ENCODE measurements at regions not wholly inside any gene's neighbourhood (a gene's known extent, or its start where the extent isn't known, plus 50 kb on each side); places are given as distances from the start of the nearest gene placed in this dataset.

DNA sequence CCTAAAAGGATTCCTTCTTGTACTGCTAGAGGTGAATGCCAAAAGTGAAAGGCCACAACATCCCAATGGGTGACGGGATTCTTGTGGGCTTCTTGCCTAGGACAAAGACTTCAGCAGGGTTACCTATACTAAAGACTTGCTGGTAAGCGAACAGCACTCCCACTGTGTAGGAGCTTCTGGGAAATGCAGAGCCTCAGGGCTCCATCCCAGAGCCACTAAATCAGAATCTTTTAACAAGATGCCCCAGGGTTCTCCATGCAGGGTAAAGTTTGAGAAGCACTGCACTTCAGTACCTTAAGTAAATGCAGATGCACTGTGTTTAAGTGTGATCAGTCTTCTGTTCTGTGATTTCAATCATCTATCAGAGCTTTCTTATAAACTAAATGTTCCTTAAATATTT is 266.9 kb upstream of the KLF14 start:
- no peak overlapping the region for H3K27ac Mint-ChIP-seq
- Histone ChIP-seq H3K9me3 (replicated peaks in 1 of 2; ENCODE audit: control insufficient read depth in 1 of 2, insufficient read depth in 1 of 2, low read length in 2 of 2) (no peaks in the 10 kb centered on the region), H3K4me2 (replicated peaks; ENCODE audit: extremely low read depth, low read length, poor library complexity, severe bottlenecking) (no peak overlapping the region), H3K79me2 (ENCODE audit: insufficient read depth, low read length) (no peaks in the 10 kb centered on the region), H3K9ac (ENCODE audit: insufficient read depth, low read length, poor library complexity, severe bottlenecking) (no peak overlapping the region), H3K36me3 (replicated peaks in 1 of 2; ENCODE audit: control insufficient read depth in 1 of 2, insufficient read depth in 2 of 2, low read length in 2 of 2) (no peaks in the 10 kb centered on the region), H3K27me3 (ENCODE audit: control insufficient read depth in 2 of 2, insufficient read depth in 2 of 2, low read length in 2 of 2) (no peaks in the 10 kb centered on the region), H3K27ac (ENCODE audit: low read depth in 1 of 2, low read length in 2 of 2) (no peak overlapping the region), H2AFZ (ENCODE audit: insufficient read depth, low read depth, low read length, poor library complexity, severe bottlenecking) (no peak overlapping the region), H3K4me3 (replicated peaks in 1 of 3; ENCODE audit: low read depth in 2 of 3, low read length in 3 of 3) (no peak overlapping the region), H3K4me1 (ENCODE audit: control insufficient read depth in 1 of 2, insufficient read depth in 2 of 2, low read length in 2 of 2) (peaks cover 7 to 9% of the 10 kb centered on the region in 2 donors), H4K20me1 (ENCODE audit: insufficient read depth, low read length) (peaks cover 92% of the 10 kb centered on the region)
- WGBS (ENCODE audit: insufficient coverage) = no CpG with 5 or more reads among the region's 2 CpGs
- peaks cover 18% of the 10 kb centered on the region for H3K4me1 Mint-ChIP-seq
- H3K36me3 Mint-ChIP-seq = peaks cover 3 to 11% of the 10 kb centered on the region in 2 donors
- intact Hi-C loops (cut with micrococcal nuclease) = no loop called here
- no peak for DNase-seq
- H3K27me3 Mint-ChIP-seq (ENCODE audit: low read depth in 3 of 3) = peaks cover 0 to 2% (median 0%) of the 10 kb centered on the region in 3 donors
- TF ChIP-seq, protein P1, sequence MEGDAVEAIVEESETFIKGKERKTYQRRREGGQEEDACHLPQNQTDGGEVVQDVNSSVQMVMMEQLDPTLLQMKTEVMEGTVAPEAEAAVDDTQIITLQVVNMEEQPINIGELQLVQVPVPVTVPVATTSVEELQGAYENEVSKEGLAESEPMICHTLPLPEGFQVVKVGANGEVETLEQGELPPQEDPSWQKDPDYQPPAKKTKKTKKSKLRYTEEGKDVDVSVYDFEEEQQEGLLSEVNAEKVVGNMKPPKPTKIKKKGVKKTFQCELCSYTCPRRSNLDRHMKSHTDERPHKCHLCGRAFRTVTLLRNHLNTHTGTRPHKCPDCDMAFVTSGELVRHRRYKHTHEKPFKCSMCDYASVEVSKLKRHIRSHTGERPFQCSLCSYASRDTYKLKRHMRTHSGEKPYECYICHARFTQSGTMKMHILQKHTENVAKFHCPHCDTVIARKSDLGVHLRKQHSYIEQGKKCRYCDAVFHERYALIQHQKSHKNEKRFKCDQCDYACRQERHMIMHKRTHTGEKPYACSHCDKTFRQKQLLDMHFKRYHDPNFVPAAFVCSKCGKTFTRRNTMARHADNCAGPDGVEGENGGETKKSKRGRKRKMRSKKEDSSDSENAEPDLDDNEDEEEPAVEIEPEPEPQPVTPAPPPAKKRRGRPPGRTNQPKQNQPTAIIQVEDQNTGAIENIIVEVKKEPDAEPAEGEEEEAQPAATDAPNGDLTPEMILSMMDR (IDR thresholded peaks at IDR 0.05) = no peak
- H3K4me3 Mint-ChIP-seq = no peak overlapping the region
- peaks cover 0 to 5% (median 0%) of the 10 kb centered on the region in 7 donors for H3K9me3 Mint-ChIP-seq

DNA sequence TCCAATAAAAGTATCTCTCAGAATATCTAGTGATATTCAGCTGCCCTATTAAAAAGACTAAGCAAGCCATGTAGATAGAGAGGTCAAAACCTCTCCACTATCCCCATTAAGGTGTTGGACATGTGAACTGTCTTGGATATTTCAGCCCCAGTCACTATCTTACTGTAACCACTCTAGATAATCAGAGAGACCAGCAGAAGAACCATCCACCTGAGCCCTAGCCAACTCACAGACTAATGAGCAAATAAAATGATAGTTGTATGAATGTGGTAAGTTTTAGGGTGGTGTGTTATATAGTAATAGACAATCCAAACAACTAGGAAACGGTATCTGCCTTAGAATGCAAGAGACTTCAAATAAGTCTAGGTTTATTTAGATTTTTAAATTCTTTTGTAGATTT is 268.6 kb upstream of the KLF14 start:
- H3K9me3 ChIP-seq (replicated peaks in 1 of 2; ENCODE audit: control insufficient read depth in 1 of 2, insufficient read depth in 1 of 2, low read length in 2 of 2) = no peaks in the 10 kb centered on the region
- intact Hi-C loops (cut with micrococcal nuclease) = no loop called here
- TF ChIP-seq, protein P1 (IDR thresholded peaks at IDR 0.05) = no peak
- peaks cover 19% of the 10 kb centered on the region for H3K4me1 Mint-ChIP-seq
- H3K36me3 Mint-ChIP-seq = peaks cover 3 to 6% of the 10 kb centered on the region in 2 donors
- H2AFZ ChIP-seq (ENCODE audit: insufficient read depth, low read depth, low read length, poor library complexity, severe bottlenecking) = no peak overlapping the region
- peaks cover 91% of the 10 kb centered on the region for H4K20me1 ChIP-seq (ENCODE audit: insufficient read depth, low read length)
- no peaks in the 10 kb centered on the region for H3K36me3 ChIP-seq (replicated peaks in 1 of 2; ENCODE audit: control insufficient read depth in 1 of 2, insufficient read depth in 2 of 2, low read length in 2 of 2)
- peaks cover 0 to 5% (median 0%) of the 10 kb centered on the region in 7 donors for H3K9me3 Mint-ChIP-seq
- H3K4me2 ChIP-seq (replicated peaks; ENCODE audit: extremely low read depth, low read length, poor library complexity, severe bottlenecking) = no peak overlapping the region
- no peak for DNase-seq
- H3K79me2 ChIP-seq (ENCODE audit: insufficient read depth, low read length) = no peaks in the 10 kb centered on the region
- H3K4me3 Mint-ChIP-seq = no peak overlapping the region
- H3K27ac Mint-ChIP-seq = no peak overlapping the region
- peaks cover 0 to 2% (median 0%) of the 10 kb centered on the region in 3 donors for H3K27me3 Mint-ChIP-seq (ENCODE audit: low read depth in 3 of 3)
- no peak overlapping the region for H3K4me3 ChIP-seq (replicated peaks in 1 of 3; ENCODE audit: low read depth in 2 of 3, low read length in 3 of 3)
- peaks cover 12 to 13% of the 10 kb centered on the region in 2 donors for H3K4me1 ChIP-seq (ENCODE audit: control insufficient read depth in 1 of 2, insufficient read depth in 2 of 2, low read length in 2 of 2)
- no CpG with 5 or more reads among the region's 1 CpG for WGBS (ENCODE audit: insufficient coverage)
- H3K27ac ChIP-seq (ENCODE audit: low read depth in 1 of 2, low read length in 2 of 2) = no peak overlapping the region
- H3K27me3 ChIP-seq (ENCODE audit: control insufficient read depth in 2 of 2, insufficient read depth in 2 of 2, low read length in 2 of 2) = no peaks in the 10 kb centered on the region
- H3K9ac ChIP-seq (ENCODE audit: insufficient read depth, low read length, poor library complexity, severe bottlenecking) = no peak overlapping the region

Measured in CD14-positive monocyte (primary cell).